MM.1S (cell line): ENCODE measurements at regions not wholly inside any gene's neighbourhood (a gene's known extent, or its start where the extent isn't known, plus 50 kb on each side); places are given as distances from the start of the nearest gene placed in this dataset.

Experiments used
- CTCF ChIP-seq: fragments of 300-600 bp; sonication (generic); IDR thresholded peaks from 2 replicates; pipeline ENCODE4 v1.5.1; 2016; ENCODE audit warnings: antibody characterized with exemption, low read length, mixed read lengths
- EZH2 ChIP-seq: fragments of 300-600 bp; sonication (generic); optimal IDR thresholded peaks from 2 replicates; pipeline ENCODE3; 2017; ENCODE audit warnings: low read depth, mild to moderate bottlenecking, antibody characterized with exemption, low read length, mixed read lengths
- EZH2phosphoT487 ChIP-seq: fragments of 300-600 bp; sonication (generic); IDR thresholded peaks from 2 replicates; pipeline ENCODE4 v1.6.1; 2018; ENCODE audit warnings: antibody characterized with exemption, low read length

GRCh38 chr4:74625981-74626380 lies 168.3 kb downstream of the BTC start:
- TF ChIP-seq CTCF (no peak), EZH2 (no peak), EZH2phosphoT487 (no peak)
